ENCODE measurements at regions not wholly inside any gene's neighbourhood (a gene's known extent, or its start where the extent isn't known, plus 50 kb on each side); places are given as distances from the start of the nearest gene placed in this dataset.
A peak's percentile ranks its signal among the peaks of the same experiment; 100 is the strongest.
"Not testable (repeated sequence)": the region's sequence is repeated elsewhere in the genome, so short reads cannot be mapped to it uniquely, and the experiment has no call there.

DNA sequence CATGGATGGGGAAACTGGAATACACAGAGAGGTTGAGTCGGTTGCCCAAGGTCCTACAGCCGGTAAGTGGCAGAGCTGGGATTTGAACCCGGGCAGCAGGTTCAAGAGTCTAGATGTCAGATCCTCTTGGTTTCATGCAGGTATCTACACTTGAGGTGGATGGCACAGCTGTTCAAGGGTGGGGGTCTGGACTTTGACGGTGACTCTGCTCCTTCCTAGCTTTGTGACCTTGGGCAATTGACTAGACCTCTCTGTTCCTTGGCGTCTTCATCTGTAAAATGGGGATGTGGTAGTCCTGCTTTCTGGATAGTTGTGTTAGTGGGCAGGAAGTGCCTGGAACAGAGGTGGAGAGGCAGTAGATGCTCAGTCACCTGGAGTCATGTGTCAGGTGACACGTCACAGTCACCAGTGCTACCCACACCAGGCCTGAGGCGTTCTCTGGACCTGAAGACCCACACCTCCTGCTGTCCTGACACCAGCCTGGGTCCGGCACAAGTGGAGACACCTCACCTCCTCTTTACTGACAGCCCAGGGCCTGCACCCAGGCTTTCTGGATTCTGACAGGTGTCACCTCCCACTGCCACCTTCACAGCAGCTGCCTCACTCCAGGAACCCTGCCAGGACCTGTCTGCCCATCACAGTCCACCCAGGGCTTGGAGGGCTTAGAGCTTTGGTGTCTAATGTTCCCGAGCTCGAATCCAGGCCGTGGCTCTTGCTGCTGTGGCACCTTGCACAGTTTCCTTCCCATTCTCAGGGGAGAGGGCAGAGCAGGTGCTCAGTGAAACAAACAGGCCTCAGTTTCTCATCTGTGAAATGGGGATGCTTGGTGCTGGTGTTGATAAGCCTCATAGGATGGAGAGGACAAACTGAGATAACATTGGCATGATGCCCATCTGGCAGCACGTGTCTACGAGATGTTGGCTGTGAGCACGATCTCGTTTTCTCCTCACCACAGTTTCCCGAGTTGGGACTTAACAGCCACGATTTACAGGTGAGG lies 83.2 kb upstream of the RUNX3 start:
- H3K4me3 ChIP-seq (ENCODE audit: low read length) = no peak overlapping the region

DNA sequence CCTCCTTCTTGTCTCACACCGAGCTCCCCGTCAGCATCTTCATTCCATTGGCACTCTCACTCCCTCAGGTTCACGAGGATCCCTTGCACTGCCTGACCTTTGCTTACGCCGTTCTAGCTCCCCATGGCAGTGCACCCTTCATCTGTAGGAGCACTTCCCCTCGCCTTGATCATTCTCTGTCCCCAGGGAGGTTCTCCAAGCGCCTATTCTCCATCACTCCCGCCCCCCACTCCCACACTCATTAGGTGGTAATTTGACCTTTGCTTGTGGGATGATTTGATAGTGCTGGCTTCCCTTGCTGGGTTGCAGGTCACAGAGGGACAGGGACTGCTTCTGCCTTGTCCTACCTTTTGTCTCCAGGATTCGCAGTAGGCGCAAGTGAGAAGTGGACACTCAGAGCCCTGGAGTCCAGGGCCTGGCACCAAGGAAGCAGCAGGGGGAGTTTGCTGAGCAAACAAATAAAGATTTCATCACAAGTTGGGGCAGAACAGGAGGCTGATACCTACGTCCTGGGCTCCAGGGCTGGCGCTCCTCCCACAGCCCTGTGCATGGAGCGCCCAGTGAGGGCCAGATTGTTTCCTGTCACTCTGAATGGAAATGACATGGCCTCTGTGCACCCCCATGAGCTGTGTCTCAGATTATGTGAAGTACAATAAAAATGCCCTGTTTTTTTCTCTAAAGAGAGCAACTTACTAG lies 82.0 kb upstream of the RUNX3 start:
- no peak for DNase-seq (ENCODE audit: low read depth)
- Histone ChIP-seq H3K4me1 (ENCODE audit: control insufficient read depth, insufficient read depth, low read length) (no peaks in the 10 kb centered on the region), H3K4me3 (ENCODE audit: low read length) (no peak overlapping the region), H3K9ac (ENCODE audit: low read length) (no peak overlapping the region), H3K36me3 (ENCODE audit: control insufficient read depth, insufficient read depth, low read length, severe bottlenecking) (no peaks in the 10 kb centered on the region), H3K9me3 (ENCODE audit: control insufficient read depth, low read length) (peaks cover 8% of the 10 kb centered on the region), H3K27me3 (replicated peaks; ENCODE audit: control insufficient read depth, insufficient read depth, low read length) (peaks cover 63% of the 10 kb centered on the region)

More for the DNA sequence above, 83.2 kb upstream of the RUNX3 start:
- Histone ChIP-seq H3K36me3 (ENCODE audit: control insufficient read depth, insufficient read depth, low read length, severe bottlenecking) (no peaks in the 10 kb centered on the region), H3K27me3 (replicated peaks; ENCODE audit: control insufficient read depth, insufficient read depth, low read length) (peaks cover 53% of the 10 kb centered on the region), H3K9me3 (ENCODE audit: control insufficient read depth, low read length) (peaks cover 8% of the 10 kb centered on the region), H3K9ac (ENCODE audit: low read length) (no peak overlapping the region), H3K4me1 (ENCODE audit: control insufficient read depth, insufficient read depth, low read length) (no peaks in the 10 kb centered on the region)
- DNase-seq (ENCODE audit: low read depth) = no peak

DNA sequence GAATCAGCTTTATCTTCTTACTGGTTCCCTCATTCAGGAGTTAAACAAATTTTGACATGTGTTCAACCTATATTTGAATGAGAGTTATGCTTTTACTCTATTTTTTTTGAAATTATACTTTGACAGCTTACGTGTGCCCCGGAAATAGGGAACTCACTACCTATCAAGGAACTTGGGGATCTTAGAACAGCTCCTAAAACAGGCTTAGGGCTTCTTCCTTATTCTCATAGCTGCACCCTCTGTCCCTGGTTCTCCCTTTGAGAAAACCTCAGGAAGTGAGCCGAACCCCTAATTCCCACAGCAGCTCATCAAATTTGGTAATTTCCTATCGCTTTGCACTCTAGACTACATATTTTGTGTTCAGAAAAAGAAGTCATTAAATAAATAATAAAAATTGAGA lies 81.2 kb upstream of the RUNX3 start:
- no peak overlapping the region for H3K9ac ChIP-seq (ENCODE audit: low read length)
- H3K36me3 ChIP-seq (ENCODE audit: control insufficient read depth, insufficient read depth, low read length, severe bottlenecking) = no peaks in the 10 kb centered on the region
- peaks cover 71% of the 10 kb centered on the region for H3K27me3 ChIP-seq (replicated peaks; ENCODE audit: control insufficient read depth, insufficient read depth, low read length)
- H3K9me3 ChIP-seq (ENCODE audit: control insufficient read depth, low read length) = peaks cover 8% of the 10 kb centered on the region
- peaks cover 4% of the 10 kb centered on the region for H3K4me1 ChIP-seq (ENCODE audit: control insufficient read depth, insufficient read depth, low read length)
- H3K4me3 ChIP-seq (ENCODE audit: low read length) = no peak overlapping the region
- no peak for DNase-seq (ENCODE audit: low read depth)

DNA sequence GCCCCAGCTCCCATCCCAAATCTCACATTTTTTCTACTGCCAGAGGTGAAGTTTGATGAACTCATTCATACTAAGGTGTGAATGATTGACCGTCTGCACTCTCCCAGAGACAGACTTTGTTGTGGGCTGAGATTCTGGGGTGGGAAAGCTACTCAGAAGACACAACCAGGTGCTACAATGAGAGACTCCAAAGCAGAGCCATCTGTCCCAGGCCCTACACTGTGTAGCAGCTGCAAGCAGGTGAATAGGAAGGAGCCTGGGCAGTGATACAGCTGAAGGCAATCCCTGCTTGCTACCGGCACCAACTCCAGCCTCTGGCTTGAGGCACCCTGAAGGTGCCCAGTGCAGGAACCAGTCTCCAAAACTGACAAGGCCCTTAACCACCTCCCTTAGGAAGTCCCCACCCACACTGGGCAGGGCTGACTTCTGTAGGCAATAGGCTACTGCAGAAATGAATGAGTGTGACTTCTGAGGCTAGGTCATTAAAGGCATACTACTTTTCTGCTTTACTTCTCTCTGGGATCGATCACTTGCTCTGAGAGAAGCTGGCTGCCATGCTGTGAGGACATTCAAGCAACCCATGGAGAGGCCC lies 79.7 kb upstream of the RUNX3 start:
- peaks cover 4% of the 10 kb centered on the region for H3K4me1 ChIP-seq (ENCODE audit: control insufficient read depth, insufficient read depth, low read length)
- peaks cover 8% of the 10 kb centered on the region for H3K9me3 ChIP-seq (ENCODE audit: control insufficient read depth, low read length)
- H3K4me3 ChIP-seq (ENCODE audit: low read length) = no peak overlapping the region
- H3K9ac ChIP-seq (ENCODE audit: low read length) = no peak overlapping the region
- H3K36me3 ChIP-seq (ENCODE audit: control insufficient read depth, insufficient read depth, low read length, severe bottlenecking) = no peaks in the 10 kb centered on the region
- no peak for DNase-seq (ENCODE audit: low read depth)
- peaks cover 80% of the 10 kb centered on the region for H3K27me3 ChIP-seq (replicated peaks; ENCODE audit: control insufficient read depth, insufficient read depth, low read length)

DNA sequence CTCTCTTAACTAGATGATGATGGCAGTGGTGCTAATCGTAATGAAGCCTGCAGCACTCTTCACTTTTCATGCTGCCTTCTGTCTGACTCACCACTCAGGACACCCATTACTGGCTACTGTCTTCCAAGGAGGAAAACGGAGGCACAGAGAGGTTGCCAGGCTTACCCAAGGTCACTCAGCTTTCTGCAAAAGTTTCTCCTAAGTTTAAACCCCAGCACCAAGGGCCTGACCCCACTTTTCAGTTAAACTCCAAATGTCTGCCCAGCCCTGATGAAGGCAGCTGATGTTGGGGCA lies 78.1 kb upstream of the RUNX3 start:
- Histone ChIP-seq H3K9ac (ENCODE audit: low read length) (no peak overlapping the region), H3K27me3 (replicated peaks; ENCODE audit: control insufficient read depth, insufficient read depth, low read length) (peaks cover 72% of the 10 kb centered on the region), H3K4me1 (ENCODE audit: control insufficient read depth, insufficient read depth, low read length) (peaks cover 4% of the 10 kb centered on the region), H3K36me3 (ENCODE audit: control insufficient read depth, insufficient read depth, low read length, severe bottlenecking) (no peaks in the 10 kb centered on the region), H3K9me3 (ENCODE audit: control insufficient read depth, low read length) (peaks cover 8% of the 10 kb centered on the region), H3K4me3 (ENCODE audit: low read length) (no peak overlapping the region)
- DNase-seq (ENCODE audit: low read depth) = no peak

DNA sequence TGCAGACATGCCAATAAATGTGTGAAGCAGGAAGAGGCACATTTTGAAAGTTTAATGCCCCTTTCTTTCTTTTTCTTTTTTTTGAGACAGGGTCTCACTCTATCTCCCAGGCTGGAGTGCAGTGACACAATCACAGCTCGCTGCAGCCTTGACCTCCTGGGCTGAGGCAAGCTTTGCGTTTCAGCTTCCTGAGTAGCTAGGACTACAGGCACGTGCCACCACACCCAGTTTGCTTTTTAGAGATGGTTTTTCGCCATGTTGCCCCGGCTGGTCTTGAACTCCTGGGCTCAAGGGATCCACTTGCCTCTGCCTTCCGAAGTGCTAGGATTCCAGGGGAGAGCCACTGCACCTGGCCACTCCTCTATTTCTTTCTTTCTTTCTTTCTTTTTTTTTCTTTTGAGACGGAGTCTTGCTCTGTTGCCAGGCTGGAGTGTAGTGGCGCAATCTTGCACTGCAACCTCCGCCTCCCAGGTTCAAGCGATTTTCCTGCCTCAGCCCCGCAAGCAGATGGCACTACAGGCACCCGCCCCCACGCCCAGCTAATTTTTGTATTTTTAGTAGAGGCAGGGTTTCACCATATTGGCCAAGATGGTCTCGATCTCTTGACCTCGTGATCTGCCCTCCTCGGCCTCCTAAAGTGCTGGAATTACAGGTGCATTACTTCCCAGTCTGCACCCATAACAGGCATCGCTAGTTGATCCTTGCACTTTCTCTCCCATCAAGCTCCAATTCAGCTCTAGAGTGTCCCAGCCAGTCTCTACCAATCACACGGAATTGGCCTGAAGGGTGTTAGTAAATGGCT lies 77.5 kb upstream of the RUNX3 start:
- not testable (repeated sequence) for H3K36me3 ChIP-seq (ENCODE audit: control insufficient read depth, insufficient read depth, low read length, severe bottlenecking); H3K9me3 ChIP-seq (ENCODE audit: control insufficient read depth, low read length); H3K4me1 ChIP-seq (ENCODE audit: control insufficient read depth, insufficient read depth, low read length); H3K9ac ChIP-seq (ENCODE audit: low read length); DNase-seq (ENCODE audit: low read depth); H3K4me3 ChIP-seq (ENCODE audit: low read length)
- peaks cover 67% of the 10 kb centered on the region for H3K27me3 ChIP-seq (replicated peaks; ENCODE audit: control insufficient read depth, insufficient read depth, low read length)

DNA sequence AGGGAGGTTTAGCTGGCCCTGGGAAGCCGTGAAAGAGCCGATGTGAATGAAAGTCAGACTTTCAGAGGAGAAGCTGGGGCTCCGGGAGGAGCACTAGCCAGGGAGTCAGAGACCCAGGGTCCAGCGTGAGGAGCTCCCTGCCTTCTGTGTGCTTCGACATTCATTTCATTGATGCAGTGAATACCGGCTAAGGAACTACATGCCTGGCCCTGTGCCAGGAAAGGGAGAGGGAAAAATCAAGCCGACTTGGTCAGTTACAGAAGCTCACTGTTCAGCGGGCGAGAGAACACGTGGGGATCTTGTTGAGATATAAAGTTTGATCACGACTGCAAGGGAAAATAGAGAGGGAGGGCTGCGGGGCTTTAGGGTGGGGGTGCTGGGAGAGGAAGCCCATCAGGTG lies 76.7 kb upstream of the RUNX3 start:
- peaks cover 60% of the 10 kb centered on the region for H3K27me3 ChIP-seq (replicated peaks; ENCODE audit: control insufficient read depth, insufficient read depth, low read length)
- peaks cover 8% of the 10 kb centered on the region for H3K9me3 ChIP-seq (ENCODE audit: control insufficient read depth, low read length)
- H3K36me3 ChIP-seq (ENCODE audit: control insufficient read depth, insufficient read depth, low read length, severe bottlenecking) = no peaks in the 10 kb centered on the region
- H3K4me3 ChIP-seq (ENCODE audit: low read length) = no peak overlapping the region
- DNase-seq (ENCODE audit: low read depth) = peak; percentile 35
- no peak overlapping the region for H3K9ac ChIP-seq (ENCODE audit: low read length)
- peaks cover 4% of the 10 kb centered on the region for H3K4me1 ChIP-seq (ENCODE audit: control insufficient read depth, insufficient read depth, low read length)

DNA sequence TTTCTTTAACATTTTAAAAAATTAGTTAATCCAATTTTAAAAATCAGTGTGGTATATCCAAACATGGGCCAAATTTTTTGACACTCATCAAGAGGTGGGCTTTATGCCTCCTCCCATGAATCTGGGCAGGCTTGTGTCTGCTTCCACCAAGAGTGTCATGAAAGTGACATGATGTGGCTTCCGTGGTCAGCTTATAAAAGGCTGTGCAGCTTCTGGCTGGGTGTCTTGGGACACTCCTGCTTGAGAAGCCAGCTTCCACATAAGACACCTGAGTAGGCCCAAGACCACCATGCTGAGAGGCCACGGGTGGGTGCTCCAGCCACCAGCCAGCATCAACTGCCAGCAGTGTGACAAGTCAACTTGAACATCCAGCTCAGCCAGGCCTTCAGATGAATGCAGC lies 74.3 kb upstream of the RUNX3 start:
- H3K4me3 ChIP-seq (ENCODE audit: low read length) = no peak overlapping the region
- no peaks in the 10 kb centered on the region for H3K36me3 ChIP-seq (ENCODE audit: control insufficient read depth, insufficient read depth, low read length, severe bottlenecking)
- no peaks in the 10 kb centered on the region for H3K9me3 ChIP-seq (ENCODE audit: control insufficient read depth, low read length)
- DNase-seq (ENCODE audit: low read depth) = no peak
- no peak overlapping the region for H3K9ac ChIP-seq (ENCODE audit: low read length)
- H3K27me3 ChIP-seq (replicated peaks; ENCODE audit: control insufficient read depth, insufficient read depth, low read length) = peaks cover 46% of the 10 kb centered on the region
- peaks cover 4% of the 10 kb centered on the region for H3K4me1 ChIP-seq (ENCODE audit: control insufficient read depth, insufficient read depth, low read length)

DNA sequence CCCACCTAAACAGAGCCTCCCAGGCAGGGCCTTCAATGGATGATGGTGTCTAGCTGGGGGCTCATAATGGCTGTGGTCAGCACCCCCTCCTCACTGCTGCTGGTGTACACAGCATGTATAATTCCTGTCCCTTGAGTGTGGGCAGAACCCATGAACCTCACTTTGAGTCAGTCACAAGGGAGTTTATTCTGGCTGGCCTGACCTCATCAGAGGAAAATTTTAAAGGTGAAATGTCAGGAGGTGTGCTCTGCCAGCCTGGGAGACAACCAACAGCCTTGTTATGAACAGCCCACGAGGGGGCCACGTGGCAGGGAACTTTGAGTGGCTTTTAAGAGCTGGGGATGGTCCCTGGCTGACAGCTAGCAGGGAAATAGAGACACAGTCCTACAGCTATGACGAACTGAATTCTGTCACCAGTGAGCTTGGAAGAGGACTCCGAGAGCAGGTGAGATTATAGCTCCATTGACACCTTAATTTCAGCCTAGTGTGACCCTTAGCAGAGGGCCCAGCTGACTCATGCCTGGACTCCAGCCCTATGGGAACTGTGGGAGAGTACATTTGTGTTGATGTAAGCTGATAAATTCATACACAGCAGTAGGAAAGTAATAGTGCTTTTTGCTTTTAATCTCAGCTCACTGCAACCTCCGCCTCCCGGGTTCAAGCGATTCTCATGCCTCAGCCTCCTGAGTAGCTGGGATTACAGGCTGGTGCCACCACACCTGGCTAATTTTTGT lies 73.5 kb upstream of the RUNX3 start:
- Histone ChIP-seq H3K4me3 (ENCODE audit: low read length) (no peak overlapping the region), H3K4me1 (ENCODE audit: control insufficient read depth, insufficient read depth, low read length) (peaks cover 4% of the 10 kb centered on the region), H3K27me3 (replicated peaks; ENCODE audit: control insufficient read depth, insufficient read depth, low read length) (peaks cover 39% of the 10 kb centered on the region), H3K9ac (ENCODE audit: low read length) (no peak overlapping the region), H3K9me3 (ENCODE audit: control insufficient read depth, low read length) (no peaks in the 10 kb centered on the region), H3K36me3 (ENCODE audit: control insufficient read depth, insufficient read depth, low read length, severe bottlenecking) (no peaks in the 10 kb centered on the region)
- no peak for DNase-seq (ENCODE audit: low read depth)

DNA sequence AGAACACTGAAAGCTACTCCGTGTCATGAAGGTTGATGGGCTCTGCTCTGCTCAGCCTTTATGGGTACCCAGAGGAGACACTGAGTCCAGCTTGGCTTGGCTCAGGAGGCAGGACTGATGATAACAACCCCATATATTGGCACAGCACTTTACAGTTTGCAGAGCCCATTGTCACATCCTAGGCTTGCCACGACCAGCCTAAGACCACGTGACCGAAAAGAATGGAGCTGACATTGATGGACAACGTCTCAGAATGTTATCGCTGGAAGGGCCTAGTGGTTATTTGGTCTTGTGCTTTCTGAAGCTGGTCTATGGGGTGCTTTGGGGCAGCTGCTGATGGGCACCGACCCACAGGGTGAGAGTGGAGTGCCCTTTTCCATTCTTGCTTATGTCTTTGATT lies 72.9 kb upstream of the RUNX3 start:
- Histone ChIP-seq H3K4me1 (ENCODE audit: control insufficient read depth, insufficient read depth, low read length) (peaks cover 4% of the 10 kb centered on the region), H3K9ac (ENCODE audit: low read length) (no peak overlapping the region), H3K36me3 (ENCODE audit: control insufficient read depth, insufficient read depth, low read length, severe bottlenecking) (no peaks in the 10 kb centered on the region), H3K9me3 (ENCODE audit: control insufficient read depth, low read length) (no peaks in the 10 kb centered on the region), H3K4me3 (ENCODE audit: low read length) (no peak overlapping the region), H3K27me3 (replicated peaks; ENCODE audit: control insufficient read depth, insufficient read depth, low read length) (peaks cover 33% of the 10 kb centered on the region)
- DNase-seq (ENCODE audit: low read depth) = no peak

Data from adipocyte (in vitro differentiated cells).